HEK293 (cell line): ENCODE measurements at regions not wholly inside any gene's neighbourhood (a gene's known extent, or its start where the extent isn't known, plus 50 kb on each side); places are given as distances from the start of the nearest gene placed in this dataset.

Source experiments
- CTCF ChIA-PET: fragments of 350-600 bp; formaldehyde crosslinking; extraction: SDS; loops from one replicate; lab custom pipeline; 2021; ENCODE audit warnings: antibody characterized with exemption; lab: Yijun Ruan, JAX
- POLR2A ChIA-PET: fragments of 300-600 bp; formaldehyde crosslinking; extraction: SDS; loops from one replicate; lab custom pipeline; 2020; ENCODE audit warnings: antibody characterized with exemption, inconsistent platforms; lab: Yijun Ruan, JAX
- H3K27ac ChIP-seq: fragments of 200-500 bp; sonication (Bioruptor generic); 2 replicates; pipeline ENCODE4 v1.5.1; 2014; ENCODE audit warnings: low read depth, low read length, control low read depth, inconsistent platforms; ENCODE audit errors: extremely low read depth
- H3K36me3 ChIP-seq, 2 experiments: fragments of 200-500 bp in 1 of 2; sonication (Bioruptor generic) in 1 of 2; 1 replicate in 1 of 2; 2 replicates in 1 of 2; pipeline ENCODE4 v1.5.1; 2014 to 2017; ENCODE audit warnings: inconsistent platforms in 2 of 2, low read length in 2 of 2; ENCODE audit not compliant: control insufficient read depth in 2 of 2, insufficient read depth in 1 of 2
- H3K4me1 ChIP-seq: fragments of 200-500 bp; sonication (Bioruptor generic); 2 replicates; pipeline ENCODE4 v1.5.1; 2014; ENCODE audit warnings: mild to moderate bottlenecking, low read length, inconsistent platforms; ENCODE audit not compliant: control insufficient read depth, insufficient read depth
- H3K4me3 ChIP-seq: 2 replicates; pipeline ENCODE4 v1.5.1; 2011; ENCODE audit warnings: low read depth, mild to moderate bottlenecking, control low read depth, low read length, moderate library complexity
- H3K9me3 ChIP-seq: fragments of 200-500 bp; sonication (Bioruptor generic); 2 replicates; pipeline ENCODE4 v1.5.1; 2014; ENCODE audit warnings: low read depth, low read length, inconsistent platforms; ENCODE audit not compliant: control insufficient read depth, insufficient read depth
- BCL6B ChIP-seq: fragments of 450-650 bp; formaldehyde crosslinking; IDR thresholded peaks from 2 replicates; pipeline ENCODE4 v1.5.1; 2017; ENCODE audit warnings: missing biosample characterization, missing genetic modification characterization
- HOXA7 ChIP-seq: sonication (generic); formaldehyde crosslinking; IDR thresholded peaks from 2 replicates; pipeline ENCODE4 v1.8.1; 2022; ENCODE audit warnings: missing genetic modification reagents, borderline replicate concordance
- KLF17 ChIP-seq: fragments of 450-650 bp; formaldehyde crosslinking; IDR thresholded peaks from 2 replicates; pipeline ENCODE4 v1.5.1; 2016; ENCODE audit warnings: missing biosample characterization, missing genetic modification characterization
- PRDM2 ChIP-seq: fragments of 450-650 bp; formaldehyde crosslinking; IDR thresholded peaks from 2 replicates; pipeline ENCODE4 v1.5.1; 2016; ENCODE audit warnings: missing biosample characterization, missing genetic modification characterization, borderline replicate concordance
- ZNF24 ChIP-seq: fragments of 450-650 bp; formaldehyde crosslinking; IDR thresholded peaks from 2 replicates; pipeline ENCODE4 v1.5.1; 2016; ENCODE audit warnings: missing biosample characterization, missing genetic modification characterization
- ZNF274 ChIP-seq, 2 experiments: fragments of 200-500 bp in 1 of 2; fragments of 450-650 bp in 1 of 2; sonication (Bioruptor generic) in 1 of 2; formaldehyde crosslinking in 1 of 2; IDR thresholded peaks; 2 replicates each; pipeline versions ENCODE4 v1.5.1 to v1.6.1; 2014 to 2016; ENCODE audit warnings: borderline replicate concordance in 1 of 2, inconsistent platforms in 1 of 2, low read length in 1 of 2, missing biosample characterization in 1 of 2, missing genetic modification characterization in 1 of 2
- ZNF302 ChIP-seq: fragments of 450-650 bp; formaldehyde crosslinking; IDR thresholded peaks from 2 replicates; pipeline ENCODE4 v1.5.1; 2016; ENCODE audit warnings: missing biosample characterization, missing genetic modification characterization, low read depth
- ZNF354C ChIP-seq: fragments of 450-650 bp; formaldehyde crosslinking; IDR thresholded peaks from 2 replicates; pipeline ENCODE4 v1.5.1; 2016; ENCODE audit warnings: missing biosample characterization, missing genetic modification characterization, low read depth, borderline replicate concordance
- ZNF48 ChIP-seq: fragments of 450-650 bp; formaldehyde crosslinking; IDR thresholded peaks from 2 replicates; pipeline ENCODE4 v1.5.1; 2016; ENCODE audit warnings: missing biosample characterization, missing genetic modification characterization
- ZNF514 ChIP-seq: fragments of 450-650 bp; formaldehyde crosslinking; IDR thresholded peaks from 2 replicates; pipeline ENCODE4 v1.5.1; 2016; ENCODE audit warnings: missing biosample characterization, missing genetic modification characterization
- ZNF701 ChIP-seq: fragments of 450-650 bp; formaldehyde crosslinking; IDR thresholded peaks from 2 replicates; pipeline ENCODE4 v1.5.1; 2016; ENCODE audit warnings: missing biosample characterization, missing genetic modification characterization
- ZNF776 ChIP-seq: fragments of 450-650 bp; formaldehyde crosslinking; IDR thresholded peaks from 2 replicates; pipeline ENCODE4 v1.5.0; 2017; ENCODE audit warnings: missing biosample characterization, missing genetic modification characterization, borderline replicate concordance
- ZNF843 ChIP-seq: fragments of 450-650 bp; formaldehyde crosslinking; IDR thresholded peaks from 2 replicates; pipeline ENCODE4 v1.5.1; 2016; ENCODE audit warnings: missing biosample characterization, missing genetic modification characterization
- TF ChIP-seq, protein P1 (sequence below): fragments of 450-650 bp; formaldehyde crosslinking; IDR thresholded peaks from 2 replicates; pipeline ENCODE4 v1.5.1; 2016; ENCODE audit warnings: missing biosample characterization, missing genetic modification characterization
- TF ChIP-seq, protein P2 (sequence below): fragments of 450-650 bp; formaldehyde crosslinking; IDR thresholded peaks from 2 replicates; pipeline ENCODE4 v1.5.1; 2016; ENCODE audit warnings: missing biosample characterization, missing genetic modification characterization

GRCh38 chr3:157650172-157650571 is 147.0 kb upstream of the VEPH1 start:
- CTCF ChIA-PET = no interaction called here
- TF ChIP-seq ZNF514 (tag by site-specific recombination) (no peak), KLF17 (no peak), ZNF776 (tag by site-specific recombination) (no peak), ZNF302 (tag by site-specific recombination) (no peak), ZNF354C (tag by site-specific recombination) (no peak), BCL6B (tag by site-specific recombination) (no peak), HOXA7 (CRISPR knock-in tag) (no peak), ZNF843 (tag by site-specific recombination) (no peak), PRDM2 (tag by site-specific recombination) (no peak), ZNF274 (IDR thresholded peaks at IDR 0.05; ENCODE audit: low read length) (no peak), ZNF274 (tag by site-specific recombination; IDR thresholded peaks at IDR 0.05; ENCODE audit: borderline replicate concordance) (no peak), ZNF48 (tag by site-specific recombination) (no peak), ZNF701 (tag by site-specific recombination) (no peak), ZNF24 (tag by site-specific recombination) (no peak)
- TF ChIP-seq, protein P1, sequence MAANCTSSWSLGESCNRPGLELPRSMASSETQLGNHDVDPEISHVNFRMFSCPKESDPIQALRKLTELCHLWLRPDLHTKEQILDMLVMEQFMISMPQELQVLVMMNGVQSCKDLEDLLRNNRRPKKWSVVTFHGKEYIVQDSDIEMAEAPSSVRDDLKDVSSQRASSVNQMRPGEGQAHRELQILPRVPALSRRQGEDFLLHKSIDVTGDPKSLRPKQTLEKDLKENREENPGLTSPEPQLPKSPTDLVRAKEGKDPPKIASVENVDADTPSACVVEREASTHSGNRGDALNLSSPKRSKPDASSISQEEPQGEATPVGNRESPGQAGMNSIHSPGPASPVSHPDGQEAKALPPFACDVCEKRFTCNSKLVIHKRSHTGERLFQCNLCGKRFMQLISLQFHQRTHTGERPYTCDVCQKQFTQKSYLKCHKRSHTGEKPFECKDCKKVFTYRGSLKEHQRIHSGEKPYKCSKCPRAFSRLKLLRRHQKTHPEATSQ = no peak
- TF ChIP-seq, all 188 proteins: peak for 0
- Histone ChIP-seq H3K4me1 (no peaks in the 10 kb centered on the region), H3K27ac (no peak overlapping the region), H3K36me3 (no peaks in the 10 kb centered on the region), H3K9me3 (no peaks in the 10 kb centered on the region), H3K4me3 (no peak overlapping the region)
- POLR2A ChIA-PET = no interaction called here

GRCh38 chr3:157649511-157649910 is 146.3 kb upstream of the VEPH1 start:
- no peak overlapping the region for H3K27ac ChIP-seq
- H3K4me3 ChIP-seq = no peak overlapping the region
- POLR2A ChIA-PET = no interaction called here
- CTCF ChIA-PET = interaction anchor here (0.6 kb wide), 1 partner anchor 87 kb away, joined by 4 read pairs; no protein-coding TSS in a partner anchor
- no peaks in the 10 kb centered on the region for H3K36me3 ChIP-seq
- H3K9me3 ChIP-seq = no peaks in the 10 kb centered on the region
- TF ChIP-seq, protein P2, sequence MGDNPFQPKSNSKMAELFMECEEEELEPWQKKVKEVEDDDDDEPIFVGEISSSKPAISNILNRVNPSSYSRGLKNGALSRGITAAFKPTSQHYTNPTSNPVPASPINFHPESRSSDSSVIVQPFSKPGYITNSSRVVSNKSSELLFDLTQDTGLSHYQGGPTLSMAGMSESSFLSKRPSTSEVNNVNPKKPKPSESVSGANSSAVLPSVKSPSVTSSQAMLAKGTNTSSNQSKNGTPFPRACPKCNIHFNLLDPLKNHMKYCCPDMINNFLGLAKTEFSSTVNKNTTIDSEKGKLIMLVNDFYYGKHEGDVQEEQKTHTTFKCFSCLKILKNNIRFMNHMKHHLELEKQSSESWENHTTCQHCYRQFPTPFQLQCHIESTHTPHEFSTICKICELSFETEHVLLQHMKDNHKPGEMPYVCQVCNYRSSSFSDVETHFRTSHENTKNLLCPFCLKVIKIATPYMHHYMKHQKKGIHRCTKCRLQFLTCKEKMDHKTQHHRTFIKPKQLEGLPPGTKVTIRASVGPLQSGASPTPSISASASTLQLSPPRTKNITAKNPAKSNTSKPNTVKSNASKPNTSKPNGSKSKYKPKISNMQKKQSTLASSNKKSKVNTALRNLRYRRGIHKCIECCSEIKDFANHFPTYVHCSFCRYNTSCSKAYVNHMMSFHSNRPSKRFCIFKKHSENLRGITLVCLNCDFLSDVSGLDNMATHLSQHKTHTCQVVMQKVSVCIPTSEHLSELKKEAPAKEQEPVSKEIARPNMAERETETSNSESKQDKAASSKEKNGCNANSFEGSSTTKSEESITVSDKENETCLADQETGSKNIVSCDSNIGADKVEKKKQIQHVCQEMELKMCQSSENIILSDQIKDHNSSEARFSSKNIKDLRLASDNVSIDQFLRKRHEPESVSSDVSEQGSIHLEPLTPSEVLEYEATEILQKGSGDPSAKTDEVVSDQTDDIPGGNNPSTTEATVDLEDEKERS (tag by site-specific recombination) = no peak
- no peaks in the 10 kb centered on the region for H3K4me1 ChIP-seq
